GM12878 (cell line): ENCODE measurements at regions not wholly inside any gene's neighbourhood (a gene's known extent, or its start where the extent isn't known, plus 50 kb on each side); places are given as distances from the start of the nearest gene placed in this dataset.

Source experiments
- ATAC-seq: fragments of 200-7000 bp; cut with Tn5 transposase; 3 replicates; pipeline ENCODE4 v1.9.1; 2020; ENCODE audit warnings: mild to moderate bottlenecking, moderate library complexity
- BruUV-seq: library from RNA; stranded (reverse); fragments of 400-500 nt; replicated peaks from 2 replicates; lab custom pipeline; 2021; lab: Mats Ljungman, UMichigan
- CTCF ChIA-PET: fragments of 300-600 bp; sonication (Branson Sonifier 250); formaldehyde crosslinking; extraction: SDS; loops from one replicate; lab custom pipeline; 2021; ENCODE audit warnings: inconsistent platforms; lab: Yijun Ruan, JAX
- POLR2A ChIA-PET: fragments of 350-600 bp; formaldehyde crosslinking; extraction: SDS; loops from one replicate; lab custom pipeline; 2021; ENCODE audit warnings: inconsistent platforms; lab: Charles Lee
- RAD21 ChIA-PET: fragments of 300-600 bp; sonication (Branson Sonifier 250); formaldehyde crosslinking; loops from one replicate; lab custom pipeline; 2023; ENCODE audit warnings: antibody characterized with exemption; ENCODE audit not compliant: unreplicated experiment; lab: Charles Lee
- SMC1A ChIA-PET: fragments of 300-600 bp; sonication (Branson Sonifier 250); formaldehyde crosslinking; loops from one replicate; lab custom pipeline; 2023; ENCODE audit not compliant: unreplicated experiment, uncharacterized antibody; lab: Charles Lee
- DNase-seq: peaks from one replicate; pipeline ENCODE4 v3.0.0-alpha.2; 2011; ENCODE audit warnings: low read depth, low spot score
- FAIRE-seq: peaks from 3 replicates; lab custom pipeline; 2011; peaks lifted over from hg19 to GRCh38; lab: Jason Lieb, UNC
- H2AFZ ChIP-seq: 2 replicates; pipeline ENCODE4 v1.6.0; 2011; ENCODE audit warnings: low read depth, low read length, control low read depth; ENCODE audit not compliant: control insufficient read depth
- H3K27ac ChIP-seq: 2 replicates; pipeline ENCODE4 v1.5.1; 2011; ENCODE audit warnings: control low read depth; ENCODE audit not compliant: control insufficient read depth, insufficient read depth
- H3K27me3 ChIP-seq, 2 experiments: replicated peaks in 1 of 2; 2 replicates each; pipeline versions ENCODE4 v1.6.0 to v1.6.1; 2011; ENCODE audit warnings: low read length in 1 of 2; ENCODE audit not compliant: control insufficient read depth in 2 of 2, insufficient read depth in 2 of 2
- H3K36me3 ChIP-seq, 2 experiments: 2 replicates each; pipeline ENCODE4 v1.5.1; 2011; ENCODE audit warnings: low read length in 1 of 2; ENCODE audit not compliant: control insufficient read depth in 2 of 2, insufficient read depth in 2 of 2
- H3K4me1 ChIP-seq: 2 replicates; pipeline ENCODE4 v1.6.1; 2011; ENCODE audit warnings: mild to moderate bottlenecking, low read length, moderate library complexity, mixed read lengths; ENCODE audit not compliant: control insufficient read depth, insufficient read depth
- H3K4me2 ChIP-seq: 2 replicates; pipeline ENCODE4 v1.6.0; 2011; ENCODE audit warnings: control low read depth; ENCODE audit not compliant: control insufficient read depth, insufficient read depth
- H3K4me3 ChIP-seq: fragments of 200-600 bp; sonication (generic); 2 replicates; pipeline ENCODE4 v1.5.1; 2016
- H3K79me2 ChIP-seq: 2 replicates; pipeline ENCODE4 v1.6.0; 2011; ENCODE audit warnings: low read length; ENCODE audit not compliant: control insufficient read depth, insufficient read depth
- H3K9ac ChIP-seq: 2 replicates; pipeline ENCODE4 v1.8.0; 2011; ENCODE audit warnings: low read length, control low read depth, mixed read lengths; ENCODE audit not compliant: control insufficient read depth, insufficient read depth
- H3K9me3 ChIP-seq: replicated peaks from 3 replicates; pipeline ENCODE4 v1.5.1; 2011; ENCODE audit warnings: mild to moderate bottlenecking, low read length; ENCODE audit not compliant: control insufficient read depth, insufficient read depth
- H4K20me1 ChIP-seq: 2 replicates; pipeline ENCODE4 v1.6.0; 2011; ENCODE audit not compliant: control insufficient read depth, insufficient read depth
- BCLAF1 ChIP-seq: fragments of 450-650 bp; IDR thresholded peaks from 2 replicates; pipeline ENCODE4 v1.6.1; 2017; ENCODE audit warnings: antibody characterized with exemption, mild to moderate bottlenecking, moderate library complexity
- BMI1 ChIP-seq: fragments of 450-650 bp; IDR thresholded peaks from 2 replicates; pipeline ENCODE4 v1.6.1; 2016; ENCODE audit warnings: mild to moderate bottlenecking, moderate library complexity, borderline replicate concordance
- CBFB ChIP-seq: IDR thresholded peaks from 2 replicates; pipeline ENCODE4 v1.6.1; 2016; ENCODE audit warnings: antibody characterized with exemption, low read depth
- ELK1 ChIP-seq: IDR thresholded peaks from 2 replicates; pipeline ENCODE4 v1.6.1; 2012; ENCODE audit warnings: low read depth, low read length, improper control_type of control experiment
- HDAC2 ChIP-seq: fragments of 200-600 bp; sonication (generic); IDR thresholded peaks from 2 replicates; pipeline ENCODE4 v1.6.1; 2017
- NR2C2 ChIP-seq: IDR thresholded peaks from 2 replicates; pipeline ENCODE4 v1.6.1; 2011; ENCODE audit warnings: borderline replicate concordance, low read depth; ENCODE audit not compliant: control insufficient read depth, insufficient read length
- RAD51 ChIP-seq: fragments of 450-650 bp; IDR thresholded peaks from 2 replicates; pipeline ENCODE4 v1.6.1; 2016; ENCODE audit warnings: moderate library complexity, mild to moderate bottlenecking, inconsistent platforms
- RB1 ChIP-seq: fragments of 450-650 bp; formaldehyde crosslinking; IDR thresholded peaks from 2 replicates; pipeline ENCODE4 v1.6.1; 2017; ENCODE audit warnings: mild to moderate bottlenecking, borderline replicate concordance
- RUNX3 ChIP-seq: IDR thresholded peaks from 2 replicates; pipeline ENCODE4 v1.6.1; 2012; ENCODE audit warnings: low read length, inconsistent platforms
- SMARCA5 ChIP-seq: fragments of 450-650 bp; IDR thresholded peaks from 2 replicates; pipeline ENCODE4 v1.6.1; 2017; ENCODE audit warnings: mild to moderate bottlenecking
- YBX1 ChIP-seq: fragments of 450-650 bp; IDR thresholded peaks from 2 replicates; pipeline ENCODE4 v1.6.1; 2016; ENCODE audit warnings: antibody characterized with exemption
- ZBTB4 ChIP-seq: fragments of 450-650 bp; formaldehyde crosslinking; IDR thresholded peaks from 2 replicates; pipeline ENCODE4 v1.4.0; 2022; ENCODE audit warnings: mild to moderate bottlenecking, moderate library complexity
- ZNF274 ChIP-seq: IDR thresholded peaks from one replicate; pipeline ENCODE4 v1.8.0; 2011; ENCODE audit not compliant: insufficient read length, insufficient read depth
- WGBS: methylation state at CpG from one replicate; pipeline ENCODE4 v1.1.6; 2016; ENCODE audit warnings: low lambda C conversion rate; ENCODE audit not compliant: insufficient replicate concordance, insufficient coverage; ENCODE audit errors: missing lambda C conversion rate; 5-methylcytosine and 5-hydroxymethylcytosine counted together
- in situ Hi-C: fragments of 300-500 bp; cut with MboI; formaldehyde crosslinking; loops from 9 replicates; pipeline ENCODE4 v1.14.3; 2018; ENCODE audit warnings: mixed read lengths
- intact Hi-C: fragments of 100-400 bp; cut with micrococcal nuclease; formaldehyde crosslinking; loops from one replicate; pipeline ENCODE4 v1.14.2; 2022; ENCODE audit not compliant: unreplicated experiment

GRCh38 chr6:86087954-86088353, 445.3 kb upstream of the SYNCRIP start (continued):
- TF ChIP-seq ZBTB4 (no peak), SMARCA5 (no peak), BMI1 (no peak), RUNX3 (no peak)

GRCh38 chr6:86079938-86080337, 437.3 kb upstream of the SYNCRIP start:
- Histone ChIP-seq H3K4me3 (no peak overlapping the region), H3K79me2 (no peaks in the 10 kb centered on the region), H3K27me3 (no peaks in the 10 kb centered on the region), H3K9ac (no peak overlapping the region), H2AFZ (no peak overlapping the region), H3K9me3 (no peaks in the 10 kb centered on the region), H3K36me3 (no peaks in the 10 kb centered on the region), H3K27ac (no peak overlapping the region), H4K20me1 (no peaks in the 10 kb centered on the region), H3K4me2 (no peak overlapping the region), H3K4me1 (no peaks in the 10 kb centered on the region)
- ChIA-PET CTCF (no interaction called here), RAD21 (no interaction called here), POLR2A (no interaction called here), SMC1A (no interaction called here)
- in situ Hi-C loops = no loop called here
- intact Hi-C loops = no loop called here
- 4% methylated on average over 1 of the region's 1 CpG for WGBS
- FAIRE-seq (no peak), DNase-seq (no peak), ATAC-seq (no peak)
- BruUV-seq = no TSS peak
- TF ChIP-seq RAD51 (no peak), HDAC2 (no peak), YBX1 (no peak), ZNF274 (no peak), NR2C2 (no peak), RB1 (no peak), ELK1 (no peak), BCLAF1 (no peak), CBFB (no peak)
